ENCODE measurements at regions not wholly inside any gene's neighbourhood (a gene's known extent, or its start where the extent isn't known, plus 50 kb on each side); places are given as distances from the start of the nearest gene placed in this dataset.

- CTCF ChIA-PET (ENCODE audit: partially characterized antibody) = no interaction called here
- Histone ChIP-seq H3K9ac (replicated peaks in 1 of 4; ENCODE audit: extremely low read depth in 1 of 4, low read depth in 3 of 4, low read length in 3 of 4) (no peak overlapping the region), H3K4me3 (ENCODE audit: extremely low read depth in 1 of 4, insufficient read depth in 2 of 4, low read depth in 3 of 4, low read length in 4 of 4) (no peak overlapping the region), H4K20me1 (replicated peaks in 1 of 2; ENCODE audit: control insufficient read depth in 1 of 2, insufficient read depth in 2 of 2, low read length in 2 of 2) (no peaks in the 10 kb centered on the region), H3K27me3 (replicated peaks in 1 of 4; ENCODE audit: control insufficient read depth in 3 of 4, extremely low read depth in 1 of 4, insufficient read depth in 3 of 4, low read length in 3 of 4) (no peaks in the 10 kb centered on the region), H2BK12ac (ENCODE audit: low read depth, low read length) (no peak overlapping the region), H3K79me2 (ENCODE audit: control insufficient read depth in 1 of 2, insufficient read depth in 2 of 2, low read length in 2 of 2) (no peaks in the 10 kb centered on the region), H3K23me2 (ENCODE audit: low read depth, low read length) (no peaks in the 10 kb centered on the region), H2BK5ac (ENCODE audit: low read depth, low read length) (no peak overlapping the region), H3K36me3 (ENCODE audit: control insufficient read depth in 2 of 4, insufficient read depth in 4 of 4, low read length in 3 of 4) (no peaks in the 10 kb centered on the region), H3K23ac (ENCODE audit: insufficient read length) (no peak overlapping the region), H3K18ac (ENCODE audit: extremely low read depth, low read length) (no peak overlapping the region), H2AK5ac (ENCODE audit: low read depth, low read length) (no peak overlapping the region), H3K9me3 (ENCODE audit: insufficient read depth in 2 of 2, low read depth in 1 of 2, low read length in 1 of 2) (no peaks in the 10 kb centered on the region), H3K4ac (replicated peaks; ENCODE audit: insufficient read length, low read depth, low read length) (no peak overlapping the region), H2BK20ac (ENCODE audit: low read length) (no peak overlapping the region), H2BK15ac (ENCODE audit: low read length) (no peak overlapping the region), H3K79me1 (ENCODE audit: low read depth, low read length) (no peaks in the 10 kb centered on the region), H3K27ac (ENCODE audit: low read depth, low read length) (no peak overlapping the region), H2AFZ (ENCODE audit: low read length) (no peak overlapping the region), H3K56ac (replicated peaks; ENCODE audit: insufficient read length, low read depth, low read length) (no peak overlapping the region), H3K4me1 (replicated peaks in 1 of 4; ENCODE audit: control insufficient read depth in 3 of 4, insufficient read depth in 4 of 4, low read length in 3 of 4) (no peaks in the 10 kb centered on the region), H3K4me2 (ENCODE audit: insufficient read depth in 1 of 2, low read depth in 2 of 2, low read length in 2 of 2) (no peak overlapping the region), H4K5ac (ENCODE audit: insufficient read length, low read depth, low read length) (no peak overlapping the region), H3K14ac (ENCODE audit: insufficient read length) (no peak overlapping the region), H4K91ac (replicated peaks; ENCODE audit: insufficient read length, low read length) (no peak overlapping the region), H2BK120ac (replicated peaks; ENCODE audit: low read depth, low read length) (no peak overlapping the region), H4K8ac (ENCODE audit: extremely low read depth, insufficient read depth, low read length) (no peak overlapping the region)
- whole genome bisulfite sequencing, 2 experiments (ENCODE audit: extremely low coverage in 1 of 2, insufficient coverage in 1 of 2, insufficient read length in 1 of 2, insufficient replicate concordance in 2 of 2, low coverage in 1 of 2, low lambda C conversion rate in 2 of 2, missing lambda C conversion rate in 1 of 2) = 97% methylated on average over 4 of the region's 4 CpGs; no CpG with 5 or more reads in 1 of the 2 experiments
- POLR2A ChIA-PET (ENCODE audit: partially characterized antibody) = no interaction called here
- FAIRE-seq = no peak
- no peak for DNase-seq (ENCODE audit: low read depth in 1 of 2, low spot score in 2 of 2)
- TF ChIP-seq SUZ12 (IDR thresholded peaks at IDR 0.05; ENCODE audit: low read length) (no peak), ZNF274 (IDR thresholded peaks at IDR 0.05; ENCODE audit: borderline replicate concordance, extremely low read depth, low read length) (no peak), CTCF (IDR thresholded peaks at IDR 0.05; ENCODE audit: control extremely low read depth in 1 of 3, insufficient read depth in 1 of 3, low read depth in 1 of 3, low read length in 3 of 3) (no peak), EGR1 (IDR thresholded peaks at IDR 0.05; ENCODE audit: borderline replicate concordance, low read depth, low read length) (no peak), SIX5 (IDR thresholded peaks at IDR 0.05; ENCODE audit: low read depth, low read length) (no peak), SP4 (IDR thresholded peaks at IDR 0.05; ENCODE audit: low read length) (no peak), RNF2 (IDR thresholded peaks at IDR 0.05; ENCODE audit: borderline replicate concordance, low read depth, low read length, missing control alignments, poor library complexity, severe bottlenecking) (no peak), HDAC6 (IDR thresholded peaks at IDR 0.05; ENCODE audit: low read depth, low read length) (no peak), RXRA (IDR thresholded peaks at IDR 0.05; ENCODE audit: insufficient read depth, low read depth, low read length) (no peak), CREB1 (IDR thresholded peaks at IDR 0.05) (no peak), SIRT6 (IDR thresholded peaks at IDR 0.05; ENCODE audit: low read length) (no peak), MAX (IDR thresholded peaks at IDR 0.05) (no peak), NRF1 (IDR thresholded peaks at IDR 0.05; ENCODE audit: low read depth, low read length) (no peak), YY1 (IDR thresholded peaks at IDR 0.05; ENCODE audit: low read depth, low read length) (no peak)
Observed at GRCh38 chr6:145336119-145336518, 399.2 kb downstream of the EPM2A start.

All from H1 (cell line).